Neural progenitor cell (in vitro differentiated cells): ENCODE measurements at regions not wholly inside any gene's neighbourhood (a gene's known extent, or its start where the extent isn't known, plus 50 kb on each side); places are given as distances from the start of the nearest gene placed in this dataset.

Experiments used
- DNase-seq: peaks from one replicate; pipeline ENCODE4 v3.0.0-alpha.2; 2016; ENCODE audit warnings: low spot score
- H2AFZ ChIP-seq: fragments of 200-600 bp; sonication (generic); replicated peaks from 2 replicates; pipeline ENCODE4 v1.6.1; 2016; ENCODE audit warnings: antibody characterized with exemption
- H3F3A ChIP-seq: fragments of 200-600 bp; sonication (generic); 2 replicates; pipeline ENCODE4 v1.6.1; 2016; ENCODE audit warnings: antibody characterized with exemption, low read depth
- H3K27ac ChIP-seq: fragments of 200-600 bp; sonication (generic); 2 replicates; pipeline ENCODE4 v1.5.1; 2016; ENCODE audit warnings: mild to moderate bottlenecking
- H3K27me3 ChIP-seq: fragments of 200-600 bp; sonication (generic); 2 replicates; pipeline ENCODE4 v1.6.1; 2016; ENCODE audit warnings: mild to moderate bottlenecking, moderate library complexity
- H3K36me3 ChIP-seq: fragments of 200-600 bp; sonication (generic); 2 replicates; pipeline ENCODE4 v1.5.1; 2016
- H3K4me1 ChIP-seq: fragments of 200-600 bp; sonication (generic); 2 replicates; pipeline ENCODE4 v1.6.1; 2016; ENCODE audit warnings: mixed run types
- H3K4me2 ChIP-seq: fragments of 200-600 bp; sonication (generic); 2 replicates; pipeline ENCODE4 v1.6.1; 2016
- H3K4me3 ChIP-seq: fragments of 200-600 bp; sonication (generic); 2 replicates; pipeline ENCODE4 v1.5.1; 2016
- H3K79me2 ChIP-seq: fragments of 200-600 bp; sonication (generic); 2 replicates; pipeline ENCODE4 v1.6.1; 2016; ENCODE audit warnings: low read depth
- H3K9ac ChIP-seq: fragments of 200-600 bp; sonication (generic); 2 replicates; pipeline ENCODE4 v1.6.1; 2016
- H3K9me3 ChIP-seq: fragments of 200-600 bp; sonication (generic); 2 replicates; pipeline ENCODE4 v1.5.1; 2016; ENCODE audit warnings: low read depth
- H4K20me1 ChIP-seq: fragments of 200-600 bp; sonication (generic); 2 replicates; pipeline ENCODE4 v1.6.1; 2016; ENCODE audit warnings: low read depth
- H3K27ac Mint-ChIP-seq: 3 replicates; pipeline ENCODE4 v1.8.0; 2021; ENCODE audit warnings: mixed read lengths
- H3K27me3 Mint-ChIP-seq: 2 replicates; pipeline ENCODE4 v1.8.0; 2022; ENCODE audit warnings: low read depth, mild to moderate bottlenecking, inconsistent platforms, moderate library complexity, mixed read lengths; ENCODE audit not compliant: insufficient read depth
- H3K36me3 Mint-ChIP-seq: 3 replicates; pipeline ENCODE4 v1.8.0; 2021; ENCODE audit warnings: mixed read lengths
- H3K4me1 Mint-ChIP-seq: 3 replicates; pipeline ENCODE4 v1.8.0; 2021; ENCODE audit warnings: mixed read lengths
- H3K4me3 Mint-ChIP-seq: 3 replicates; pipeline ENCODE4 v1.8.0; 2021; ENCODE audit warnings: mild to moderate bottlenecking, moderate library complexity, mixed read lengths
- H3K9me3 Mint-ChIP-seq: 3 replicates; pipeline ENCODE4 v1.8.0; 2020; ENCODE audit warnings: mixed read lengths
- EZH2 ChIP-seq: fragments of 200-600 bp; sonication (generic); IDR thresholded peaks from 2 replicates; pipeline ENCODE4 v1.6.1; 2017; ENCODE audit warnings: antibody characterized with exemption, mild to moderate bottlenecking, moderate library complexity
- EZH2phosphoT487 ChIP-seq: fragments of 200-600 bp; sonication (generic); IDR thresholded peaks from 2 replicates; pipeline ENCODE4 v1.6.1; 2017; ENCODE audit warnings: antibody characterized with exemption
- TF ChIP-seq, protein P1 (sequence below): fragments of 200-600 bp; sonication (generic); IDR thresholded peaks from 2 replicates; pipeline ENCODE4 v1.5.1; 2017; ENCODE audit warnings: antibody characterized with exemption, mild to moderate bottlenecking

DNA sequence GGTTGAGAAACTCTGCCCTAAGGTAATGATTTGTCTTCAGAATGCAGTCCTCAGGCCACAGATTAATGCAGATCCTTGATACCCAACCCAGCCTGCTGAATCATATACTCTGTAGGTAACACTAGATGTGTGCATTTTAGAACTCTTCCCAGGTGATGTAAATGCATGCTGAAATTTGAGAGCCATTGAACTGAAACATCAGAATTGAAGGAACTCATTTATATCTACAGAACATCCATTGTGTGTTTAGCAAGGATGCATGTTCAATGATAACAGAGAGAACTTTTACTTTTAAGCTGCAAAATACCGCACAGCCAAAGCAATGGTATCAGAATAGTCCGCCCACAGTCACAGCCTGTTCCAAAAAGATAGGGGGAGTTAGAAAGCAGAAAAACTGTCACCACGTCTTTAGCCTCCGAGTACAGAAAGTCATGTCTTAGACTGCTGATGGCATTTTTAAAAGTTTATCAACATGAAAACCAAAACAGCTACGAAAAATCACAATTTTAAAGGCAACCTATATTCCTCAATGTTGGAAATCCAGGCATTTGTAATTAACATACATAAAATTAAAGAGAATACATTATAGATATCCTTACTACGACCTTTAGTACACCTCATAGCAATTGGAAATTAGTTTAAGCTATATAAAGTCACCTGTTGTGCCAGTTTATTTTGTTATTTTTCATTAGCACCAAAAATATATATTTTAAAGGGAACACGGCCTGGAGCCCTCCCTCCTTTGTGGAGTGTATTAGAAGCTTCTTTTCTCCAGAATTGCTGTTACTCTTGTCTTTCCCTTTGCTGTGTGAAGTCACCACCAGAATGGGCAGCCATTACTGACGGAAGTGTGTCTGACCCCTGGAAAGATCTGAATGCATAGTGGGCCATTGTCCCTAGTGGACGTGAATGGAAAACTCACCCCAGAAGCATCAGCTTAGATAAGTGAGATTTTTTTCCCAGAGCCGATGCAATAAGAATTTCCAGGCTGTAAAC lies 65.8 kb upstream of the PRKAR2B start:
- peaks cover 14% of the 10 kb centered on the region for H3K4me1 ChIP-seq
- H4K20me1 ChIP-seq: no peaks in the 10 kb centered on the region
- no peak for DNase-seq
- no peaks in the 10 kb centered on the region for H3K79me2 ChIP-seq
- Mint-ChIP-seq H3K36me3 (no peaks in the 10 kb centered on the region), H3K27ac (no peak overlapping the region), H3K4me3 (no peak overlapping the region), H3K9me3 (no peaks in the 10 kb centered on the region), H3K27me3 (no peaks in the 10 kb centered on the region), H3K4me1 (peaks cover 23% of the 10 kb centered on the region)
- H3K4me3 ChIP-seq: no peak overlapping the region
- no peak overlapping the region for H3K27ac ChIP-seq
- no peaks in the 10 kb centered on the region for H3K27me3 ChIP-seq
- peak overlapping the region; percentile 36 for H3K4me2 ChIP-seq
- H3K36me3 ChIP-seq: no peaks in the 10 kb centered on the region
- no peak for TF ChIP-seq EZH2
- TF ChIP-seq, protein P1, sequence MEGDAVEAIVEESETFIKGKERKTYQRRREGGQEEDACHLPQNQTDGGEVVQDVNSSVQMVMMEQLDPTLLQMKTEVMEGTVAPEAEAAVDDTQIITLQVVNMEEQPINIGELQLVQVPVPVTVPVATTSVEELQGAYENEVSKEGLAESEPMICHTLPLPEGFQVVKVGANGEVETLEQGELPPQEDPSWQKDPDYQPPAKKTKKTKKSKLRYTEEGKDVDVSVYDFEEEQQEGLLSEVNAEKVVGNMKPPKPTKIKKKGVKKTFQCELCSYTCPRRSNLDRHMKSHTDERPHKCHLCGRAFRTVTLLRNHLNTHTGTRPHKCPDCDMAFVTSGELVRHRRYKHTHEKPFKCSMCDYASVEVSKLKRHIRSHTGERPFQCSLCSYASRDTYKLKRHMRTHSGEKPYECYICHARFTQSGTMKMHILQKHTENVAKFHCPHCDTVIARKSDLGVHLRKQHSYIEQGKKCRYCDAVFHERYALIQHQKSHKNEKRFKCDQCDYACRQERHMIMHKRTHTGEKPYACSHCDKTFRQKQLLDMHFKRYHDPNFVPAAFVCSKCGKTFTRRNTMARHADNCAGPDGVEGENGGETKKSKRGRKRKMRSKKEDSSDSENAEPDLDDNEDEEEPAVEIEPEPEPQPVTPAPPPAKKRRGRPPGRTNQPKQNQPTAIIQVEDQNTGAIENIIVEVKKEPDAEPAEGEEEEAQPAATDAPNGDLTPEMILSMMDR: peak; percentile 19
- peak overlapping the region; percentile 9 for H2AFZ ChIP-seq
- no peaks in the 10 kb centered on the region for H3K9me3 ChIP-seq
- no peaks in the 10 kb centered on the region for H3F3A ChIP-seq
- H3K9ac ChIP-seq: no peak overlapping the region

GRCh38 chr7:106979551-106980357 lies 64.8 kb upstream of the PRKAR2B start:
- Histone ChIP-seq H3K4me3 (no peak overlapping the region), H3K9ac (no peak overlapping the region), H4K20me1 (no peaks in the 10 kb centered on the region), H3K36me3 (no peaks in the 10 kb centered on the region), H3F3A (no peaks in the 10 kb centered on the region), H2AFZ (peak overlapping the region; percentile 9), H3K27ac (no peak overlapping the region), H3K4me1 (peaks cover 14% of the 10 kb centered on the region), H3K79me2 (no peaks in the 10 kb centered on the region), H3K4me2 (peak overlapping the region; percentile 36), H3K27me3 (no peaks in the 10 kb centered on the region), H3K9me3 (no peaks in the 10 kb centered on the region)
- H3K27ac Mint-ChIP-seq: peak overlapping the region; percentile 46
- TF ChIP-seq EZH2 (no peak), EZH2phosphoT487 (no peak)
- TF ChIP-seq, protein P1: no peak
- no peak overlapping the region for H3K4me3 Mint-ChIP-seq
- no peaks in the 10 kb centered on the region for H3K36me3 Mint-ChIP-seq
- H3K27me3 Mint-ChIP-seq: no peaks in the 10 kb centered on the region
- DNase-seq: peak; percentile 47
- peaks cover 23% of the 10 kb centered on the region for H3K4me1 Mint-ChIP-seq
- no peaks in the 10 kb centered on the region for H3K9me3 Mint-ChIP-seq

DNA sequence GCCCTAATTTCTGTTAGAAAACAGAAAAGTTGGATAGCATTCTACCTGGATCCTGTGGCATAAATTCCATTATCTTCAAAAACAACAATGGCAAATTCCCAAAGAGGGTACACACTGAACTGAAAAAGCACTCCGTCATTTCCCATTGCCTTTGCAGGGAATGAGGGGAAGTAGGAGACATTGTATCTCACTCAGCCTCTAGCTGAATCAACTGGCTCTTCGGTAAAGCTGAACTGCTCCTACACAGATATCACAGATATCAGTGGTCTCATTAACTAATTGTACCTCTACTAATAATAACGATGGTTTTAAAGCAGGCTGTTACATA lies 64.2 kb upstream of the PRKAR2B start:
- H3K36me3 ChIP-seq: no peaks in the 10 kb centered on the region
- no peaks in the 10 kb centered on the region for H3K9me3 ChIP-seq
- Mint-ChIP-seq H3K4me3 (no peak overlapping the region), H3K27ac (no peak overlapping the region), H3K4me1 (peaks cover 23% of the 10 kb centered on the region), H3K36me3 (no peaks in the 10 kb centered on the region), H3K27me3 (no peaks in the 10 kb centered on the region), H3K9me3 (no peaks in the 10 kb centered on the region)
- H3K27me3 ChIP-seq: no peaks in the 10 kb centered on the region
- TF ChIP-seq, protein P1: no peak
- no peak for TF ChIP-seq EZH2phosphoT487
- no peak for TF ChIP-seq EZH2
- H3K4me1 ChIP-seq: peaks cover 14% of the 10 kb centered on the region
- no peak overlapping the region for H3K27ac ChIP-seq
- DNase-seq: no peak
- H3K4me2 ChIP-seq: no peak overlapping the region
- no peaks in the 10 kb centered on the region for H3F3A ChIP-seq
- H3K79me2 ChIP-seq: no peaks in the 10 kb centered on the region
- no peaks in the 10 kb centered on the region for H4K20me1 ChIP-seq
- no peak overlapping the region for H2AFZ ChIP-seq
- H3K4me3 ChIP-seq: no peak overlapping the region
- no peak overlapping the region for H3K9ac ChIP-seq
